Vagina (tissue), 2 donors: ENCODE measurements at regions not wholly inside any gene's neighbourhood (a gene's known extent, or its start where the extent isn't known, plus 50 kb on each side); places are given as distances from the start of the nearest gene placed in this dataset.

Source experiments
- CTCF ChIP-seq, 3 experiments: fragments of 450-650 bp in 2 of 3; fragments of 200-600 bp in 1 of 3; sonication (generic) in 1 of 3; IDR thresholded peaks; one replicate each; pipeline ENCODE4 v1.5.1; 2017 to 2019; ENCODE audit warnings: antibody characterized with exemption in 3 of 3, mild to moderate bottlenecking in 2 of 3, moderate library complexity in 2 of 3
- POLR2A ChIP-seq, 2 donors: fragments of 450-650 bp; IDR thresholded peaks; one replicate each; pipeline ENCODE4 v1.6.1; 2017; ENCODE audit warnings: antibody characterized with exemption in 2 of 2, mild to moderate bottlenecking in 2 of 2, moderate library complexity in 2 of 2
- POLR2AphosphoS5 ChIP-seq, 2 donors: sonication (generic); formaldehyde crosslinking; IDR thresholded peaks; one replicate each; pipeline ENCODE4 v1.9.0; 2017; ENCODE audit warnings: antibody characterized with exemption in 2 of 2, mild to moderate bottlenecking in 2 of 2, low read depth in 1 of 2; ENCODE audit not compliant: insufficient read depth in 1 of 2

DNA sequence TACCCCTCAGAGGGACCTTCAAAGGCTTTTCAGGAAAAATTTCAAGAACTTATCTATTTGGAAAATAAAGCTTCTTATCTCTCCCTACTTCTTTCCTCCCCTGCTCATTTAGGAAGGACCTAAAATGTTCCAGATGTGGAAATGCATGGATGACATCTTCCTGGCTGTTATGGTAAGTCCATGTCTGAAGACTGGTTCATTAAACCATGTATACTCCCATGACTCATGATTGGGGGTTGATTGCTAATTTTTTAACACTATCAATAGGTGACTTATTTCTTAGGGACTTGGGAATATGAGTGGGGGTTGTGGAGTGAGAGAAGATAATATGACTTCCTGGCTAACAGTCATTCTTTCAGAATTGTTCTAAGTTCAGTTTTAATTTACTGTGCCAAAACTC is 104.0 kb upstream of the PARD3B start:
- TF ChIP-seq CTCF (IDR thresholded peaks at IDR 0.05) = no peak
- TF ChIP-seq POLR2A (IDR thresholded peaks at IDR 0.05) = no peak
- no peak for TF ChIP-seq POLR2AphosphoS5 (IDR thresholded peaks at IDR 0.05; ENCODE audit: insufficient read depth in 1 of 2, low read depth in 1 of 2)
